HEK293T (cell line): ENCODE measurements at regions not wholly inside any gene's neighbourhood (a gene's known extent, or its start where the extent isn't known, plus 50 kb on each side); places are given as distances from the start of the nearest gene placed in this dataset.

Experiments used
- CTCF ChIA-PET: fragments of 350-600 bp; formaldehyde crosslinking; extraction: SDS; loops from one replicate; lab custom pipeline; 2021; ENCODE audit warnings: antibody characterized with exemption, inconsistent platforms; lab: Yijun Ruan, JAX
- POLR2A ChIA-PET: fragments of 350-600 bp; formaldehyde crosslinking; extraction: SDS; loops from one replicate; lab custom pipeline; 2020; ENCODE audit warnings: antibody characterized with exemption, inconsistent platforms; lab: Yijun Ruan, JAX
- DNase-seq: peaks from one replicate; pipeline ENCODE4 v3.0.0; 2012; ENCODE audit warnings: mixed read lengths; ENCODE audit errors: extremely low spot score
- ARNT ChIP-seq: fragments of 450-650 bp; IDR thresholded peaks from 2 replicates; pipeline ENCODE4 v1.6.1; 2017; ENCODE audit warnings: mild to moderate bottlenecking
- BHLHE40 ChIP-seq: fragments of 450-650 bp; IDR thresholded peaks from 2 replicates; pipeline ENCODE4 v1.6.1; 2016; ENCODE audit warnings: mild to moderate bottlenecking, moderate library complexity, borderline replicate concordance
- CTBP1 ChIP-seq: fragments of 450-650 bp; IDR thresholded peaks from 2 replicates; pipeline ENCODE4 v1.6.1; 2016; ENCODE audit warnings: borderline replicate concordance
- ELF4 ChIP-seq: fragments of 450-650 bp; IDR thresholded peaks from 2 replicates; pipeline ENCODE4 v1.6.1; 2017; ENCODE audit warnings: antibody characterized with exemption
- FOXA1 ChIP-seq: fragments of 450-650 bp; IDR thresholded peaks from 2 replicates; pipeline ENCODE4 v1.6.1; 2016; ENCODE audit warnings: mild to moderate bottlenecking
- FOXK2 ChIP-seq: fragments of 450-650 bp; IDR thresholded peaks from 2 replicates; pipeline ENCODE4 v1.6.1; 2016; ENCODE audit warnings: mild to moderate bottlenecking
- FOXM1 ChIP-seq: fragments of 450-650 bp; IDR thresholded peaks from 2 replicates; pipeline ENCODE4 v1.6.1; 2017; ENCODE audit warnings: mild to moderate bottlenecking, borderline replicate concordance
- HDGF ChIP-seq: fragments of 450-650 bp; IDR thresholded peaks from 2 replicates; pipeline ENCODE4 v1.6.1; 2017; ENCODE audit warnings: antibody characterized with exemption, borderline replicate concordance
- L3MBTL2 ChIP-seq: fragments of 450-650 bp; conservative IDR thresholded peaks from 2 replicates; pipeline ENCODE4 v1.6.1; 2016; ENCODE audit warnings: mild to moderate bottlenecking
- LEF1 ChIP-seq: fragments of 450-650 bp; IDR thresholded peaks from 2 replicates; pipeline ENCODE4 v1.6.1; 2017; ENCODE audit warnings: mild to moderate bottlenecking, borderline replicate concordance
- NFRKB ChIP-seq: fragments of 450-650 bp; IDR thresholded peaks from 2 replicates; pipeline ENCODE4 v1.6.1; 2016; ENCODE audit warnings: mild to moderate bottlenecking, moderate library complexity
- PKNOX1 ChIP-seq: fragments of 450-650 bp; IDR thresholded peaks from 2 replicates; pipeline ENCODE4 v1.6.1; 2016
- SP1 ChIP-seq: fragments of 450-650 bp; IDR thresholded peaks from 2 replicates; pipeline ENCODE4 v1.6.1; 2017
- SUZ12 ChIP-seq: fragments of 450-650 bp; IDR thresholded peaks from 2 replicates; pipeline ENCODE4 v1.6.1; 2016; ENCODE audit warnings: mild to moderate bottlenecking
- TARDBP ChIP-seq: fragments of 450-650 bp; IDR thresholded peaks from 2 replicates; pipeline ENCODE4 v1.6.1; 2016
- ZNF384 ChIP-seq: fragments of 450-650 bp; IDR thresholded peaks from 2 replicates; pipeline ENCODE4 v1.6.1; 2016

GRCh38 chr12:23001487-23001886, 376.5 kb downstream of the ETNK1 start:
- no peak for TF ChIP-seq PKNOX1
- no peak for TF ChIP-seq HDGF
- DNase-seq, result no peak
- POLR2A ChIA-PET, result no interaction called here
- CTCF ChIA-PET, result no interaction called here

GRCh38 chr12:23002381-23002780, 377.4 kb downstream of the ETNK1 start:
- DNase-seq, result no peak
- POLR2A ChIA-PET, result no interaction called here
- TF ChIP-seq ELF4 (no peak), L3MBTL2 (no peak), FOXA1 (no peak), SUZ12 (no peak), FOXM1 (no peak), ZNF384 (no peak), PKNOX1 (no peak), CTBP1 (no peak), TARDBP (no peak), FOXK2 (no peak), ARNT (no peak), LEF1 (no peak)
- CTCF ChIA-PET, result interaction anchor here (1.3 kb wide), 1 partner anchor 9 kb away, joined by 5 read pairs; no protein-coding TSS in a partner anchor

GRCh38 chr12:23004473-23005020, 379.6 kb downstream of the ETNK1 start:
- ChIA-PET CTCF (interaction anchor here (0.6 kb wide), 1 partner anchor 104 kb away, joined by 3 read pairs; no protein-coding TSS in a partner anchor), POLR2A (interaction anchor here (1.0 kb wide), 1 partner anchor 29 kb away, joined by 4 read pairs; no protein-coding TSS in a partner anchor)
- DNase-seq, result no peak
- TF ChIP-seq PKNOX1 (no peak), L3MBTL2 (no peak), ELF4 (no peak), LEF1 (no peak), BHLHE40 (no peak), FOXA1 (no peak), ZNF384 (no peak), FOXK2 (no peak), ARNT (no peak), SP1 (no peak), HDGF (no peak), CTBP1 (no peak), TARDBP (no peak), NFRKB (no peak)

GRCh38 chr12:23005387-23005786, 380.4 kb downstream of the ETNK1 start:
- POLR2A ChIA-PET, result no interaction called here
- no peak for DNase-seq
- CTCF ChIA-PET, result no interaction called here
- TF ChIP-seq ELF4 (no peak), TARDBP (no peak), CTBP1 (no peak), LEF1 (no peak), ARNT (no peak), ZNF384 (no peak), FOXK2 (no peak), NFRKB (no peak), SP1 (no peak), PKNOX1 (no peak), SUZ12 (no peak), HDGF (no peak), BHLHE40 (no peak), L3MBTL2 (no peak), FOXA1 (no peak), FOXM1 (no peak)

- CTCF ChIA-PET, result interaction anchor here (0.6 kb wide), 1 partner anchor 359 kb away, joined by 5 read pairs; no protein-coding TSS in a partner anchor
Observed at GRCh38 chr12:23006413-23006812, 381.4 kb downstream of the ETNK1 start.

GRCh38 chr12:23008623-23009022, 383.7 kb downstream of the ETNK1 start:
- TF ChIP-seq L3MBTL2 (no peak), FOXM1 (no peak), NFRKB (no peak), CTBP1 (no peak), PKNOX1 (no peak), SP1 (no peak), ZNF384 (no peak), FOXA1 (no peak), FOXK2 (no peak), TARDBP (no peak), SUZ12 (no peak), HDGF (no peak), LEF1 (no peak), ELF4 (no peak), BHLHE40 (no peak), ARNT (no peak)
- ChIA-PET CTCF (no interaction called here), POLR2A (no interaction called here)
- DNase-seq, result no peak

More at GRCh38 chr12:23006413-23006812, 381.4 kb downstream of the ETNK1 start:
- no peak for DNase-seq
- POLR2A ChIA-PET, result no interaction called here
- TF ChIP-seq BHLHE40 (no peak), FOXA1 (no peak), NFRKB (no peak), ELF4 (no peak), HDGF (no peak)
